Brain microvascular endothelial cell (primary cell): ENCODE measurements at regions not wholly inside any gene's neighbourhood (a gene's known extent, or its start where the extent isn't known, plus 50 kb on each side); places are given as distances from the start of the nearest gene placed in this dataset.

Source experiments
- DNase-seq: peaks from one replicate; pipeline ENCODE4 v3.0.0-alpha.2; 2020
- H3K27ac ChIP-seq: fragments of 250-450 bp; sonication (Bioruptor Pico); 2 replicates; pipeline ENCODE4 v1.5.1; 2020; ENCODE audit warnings: mild to moderate bottlenecking, moderate library complexity
- H3K27me3 ChIP-seq: fragments of 250-450 bp; sonication (Bioruptor Pico); replicated peaks from 2 replicates; pipeline ENCODE4 v1.5.1; 2020; ENCODE audit warnings: mild to moderate bottlenecking
- H3K36me3 ChIP-seq: fragments of 250-450 bp; sonication (Bioruptor Pico); replicated peaks from 2 replicates; pipeline ENCODE4 v1.5.1; 2020; ENCODE audit warnings: mild to moderate bottlenecking
- H3K4me3 ChIP-seq: 2 replicates; pipeline ENCODE4 v1.5.1; 2011; ENCODE audit warnings: low read depth, mild to moderate bottlenecking, control low read depth, low read length, moderate library complexity
- in situ Hi-C: cut with HindIII; loops from 2 replicates; pipeline ENCODE4 v1.10.0; 2017; ENCODE audit warnings: low sequenced_read_pairs, low pct_ligation_motif_present
- TF ChIP-seq, protein P1 (sequence below): IDR thresholded peaks from 2 replicates; pipeline ENCODE4 v1.5.1; 2011; ENCODE audit warnings: low read depth, mild to moderate bottlenecking, moderate library complexity, low read length, control low read depth, inconsistent platforms; ENCODE audit errors: missing control alignments

DNA sequence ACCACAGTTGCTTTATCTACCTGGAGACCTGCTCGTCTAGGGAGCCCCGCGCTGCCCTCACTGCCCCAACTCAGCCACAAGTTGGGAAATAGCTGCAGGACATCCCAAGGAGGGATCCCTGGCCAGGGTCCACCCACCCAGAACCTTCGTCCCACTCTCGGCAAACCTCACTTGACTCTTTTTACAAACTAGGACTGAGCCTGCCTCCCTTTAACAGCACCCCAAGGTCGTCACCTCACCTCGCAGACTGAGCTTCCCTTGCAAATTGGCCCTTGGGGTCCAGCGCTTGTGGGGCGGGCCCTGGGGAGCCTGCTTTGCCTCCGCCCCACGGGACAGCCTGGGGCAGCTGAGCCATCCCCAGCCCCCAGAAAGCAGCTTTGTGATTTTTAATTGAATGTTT is 1505.8 kb downstream of the TBC1D22A start:
- H3K27ac ChIP-seq = no peak overlapping the region
- TF ChIP-seq, protein P1, sequence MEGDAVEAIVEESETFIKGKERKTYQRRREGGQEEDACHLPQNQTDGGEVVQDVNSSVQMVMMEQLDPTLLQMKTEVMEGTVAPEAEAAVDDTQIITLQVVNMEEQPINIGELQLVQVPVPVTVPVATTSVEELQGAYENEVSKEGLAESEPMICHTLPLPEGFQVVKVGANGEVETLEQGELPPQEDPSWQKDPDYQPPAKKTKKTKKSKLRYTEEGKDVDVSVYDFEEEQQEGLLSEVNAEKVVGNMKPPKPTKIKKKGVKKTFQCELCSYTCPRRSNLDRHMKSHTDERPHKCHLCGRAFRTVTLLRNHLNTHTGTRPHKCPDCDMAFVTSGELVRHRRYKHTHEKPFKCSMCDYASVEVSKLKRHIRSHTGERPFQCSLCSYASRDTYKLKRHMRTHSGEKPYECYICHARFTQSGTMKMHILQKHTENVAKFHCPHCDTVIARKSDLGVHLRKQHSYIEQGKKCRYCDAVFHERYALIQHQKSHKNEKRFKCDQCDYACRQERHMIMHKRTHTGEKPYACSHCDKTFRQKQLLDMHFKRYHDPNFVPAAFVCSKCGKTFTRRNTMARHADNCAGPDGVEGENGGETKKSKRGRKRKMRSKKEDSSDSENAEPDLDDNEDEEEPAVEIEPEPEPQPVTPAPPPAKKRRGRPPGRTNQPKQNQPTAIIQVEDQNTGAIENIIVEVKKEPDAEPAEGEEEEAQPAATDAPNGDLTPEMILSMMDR = no peak
- no peaks in the 10 kb centered on the region for H3K36me3 ChIP-seq
- no peak overlapping the region for H3K4me3 ChIP-seq
- no peak for DNase-seq
- H3K27me3 ChIP-seq = no peaks in the 10 kb centered on the region
- in situ Hi-C loops = no loop called here

DNA sequence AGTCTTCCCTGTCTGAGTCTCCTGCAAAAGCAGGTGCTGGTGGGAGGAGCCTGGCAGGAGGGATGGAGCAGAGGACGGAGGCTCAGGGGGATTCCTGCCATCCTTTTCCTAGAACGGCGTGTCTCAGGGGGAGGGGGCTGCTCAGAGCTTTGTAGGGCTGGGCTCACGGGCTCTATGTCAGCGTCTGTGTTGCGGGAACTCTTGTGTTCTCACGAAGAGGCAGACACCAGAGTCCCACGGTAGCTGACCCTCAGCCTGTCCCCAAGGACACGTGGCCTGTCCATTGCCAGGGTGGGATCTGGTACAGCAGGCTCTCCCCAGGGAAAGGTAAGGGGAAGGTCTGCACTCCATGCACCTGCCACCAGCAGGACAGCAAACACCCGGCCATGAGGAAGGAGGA is 1505.2 kb downstream of the TBC1D22A start:
- DNase-seq = no peak
- TF ChIP-seq, protein P1 = no peak
- in situ Hi-C loops = no loop called here
- Histone ChIP-seq H3K27ac (no peak overlapping the region), H3K36me3 (no peaks in the 10 kb centered on the region), H3K27me3 (no peaks in the 10 kb centered on the region), H3K4me3 (no peak overlapping the region)

DNA sequence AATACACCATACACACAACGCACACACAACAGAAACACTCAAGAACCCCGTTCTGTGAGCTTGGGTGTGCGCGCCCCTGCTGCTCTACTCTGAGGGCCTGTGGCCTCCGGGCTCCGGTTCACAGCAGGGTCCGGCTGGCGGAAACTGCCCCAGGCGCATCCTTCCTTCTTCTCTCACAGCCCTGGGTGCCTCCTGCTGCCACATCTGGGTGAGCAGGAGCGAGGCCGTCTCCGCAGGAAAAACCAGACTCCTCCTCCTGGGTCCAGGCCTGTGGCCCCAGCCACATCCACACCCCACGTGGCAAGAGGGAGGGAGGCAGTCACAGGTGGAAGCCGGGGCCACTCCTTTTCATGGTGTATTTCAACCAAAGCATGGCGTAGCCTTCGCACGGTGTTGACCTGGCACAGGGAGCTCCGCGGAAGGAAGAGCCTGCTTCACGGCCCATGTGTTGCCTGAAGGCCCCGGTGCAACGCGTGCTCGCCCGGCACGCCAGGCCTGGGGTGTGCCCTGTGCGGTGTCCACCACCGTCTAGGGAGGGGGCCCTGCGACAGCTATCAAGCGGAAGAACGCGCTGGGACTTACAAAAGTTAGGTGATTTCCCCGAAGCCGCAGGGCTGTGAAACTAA is 1502.7 kb downstream of the TBC1D22A start:
- no peaks in the 10 kb centered on the region for H3K36me3 ChIP-seq
- H3K27ac ChIP-seq = no peak overlapping the region
- no peaks in the 10 kb centered on the region for H3K27me3 ChIP-seq
- DNase-seq = no peak
- H3K4me3 ChIP-seq = no peak overlapping the region
- TF ChIP-seq, protein P1 = no peak
- in situ Hi-C loops = no loop called here

DNA sequence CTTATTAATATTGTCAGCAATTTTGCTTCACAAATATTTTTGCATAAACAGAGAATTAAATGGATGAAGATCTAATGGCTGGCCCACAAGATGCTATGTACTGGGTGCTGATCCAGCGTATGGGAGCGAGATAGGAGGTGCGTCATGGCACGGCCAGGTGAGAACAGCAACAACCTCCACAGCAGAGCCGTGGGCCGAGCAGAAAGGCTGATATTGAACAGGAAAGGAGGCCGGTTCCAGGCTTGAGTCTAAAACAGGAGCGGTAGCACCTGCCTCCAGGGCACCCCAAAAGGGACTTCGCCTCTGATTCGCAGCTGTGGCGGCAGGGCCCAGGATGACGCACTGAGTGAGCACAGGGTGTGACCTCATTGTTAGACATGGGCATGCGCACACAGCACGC is 1502.1 kb downstream of the TBC1D22A start:
- Histone ChIP-seq H3K36me3 (no peaks in the 10 kb centered on the region), H3K27me3 (no peaks in the 10 kb centered on the region), H3K27ac (no peak overlapping the region), H3K4me3 (no peak overlapping the region)
- in situ Hi-C loops = no loop called here
- DNase-seq = no peak
- TF ChIP-seq, protein P1 = no peak

DNA sequence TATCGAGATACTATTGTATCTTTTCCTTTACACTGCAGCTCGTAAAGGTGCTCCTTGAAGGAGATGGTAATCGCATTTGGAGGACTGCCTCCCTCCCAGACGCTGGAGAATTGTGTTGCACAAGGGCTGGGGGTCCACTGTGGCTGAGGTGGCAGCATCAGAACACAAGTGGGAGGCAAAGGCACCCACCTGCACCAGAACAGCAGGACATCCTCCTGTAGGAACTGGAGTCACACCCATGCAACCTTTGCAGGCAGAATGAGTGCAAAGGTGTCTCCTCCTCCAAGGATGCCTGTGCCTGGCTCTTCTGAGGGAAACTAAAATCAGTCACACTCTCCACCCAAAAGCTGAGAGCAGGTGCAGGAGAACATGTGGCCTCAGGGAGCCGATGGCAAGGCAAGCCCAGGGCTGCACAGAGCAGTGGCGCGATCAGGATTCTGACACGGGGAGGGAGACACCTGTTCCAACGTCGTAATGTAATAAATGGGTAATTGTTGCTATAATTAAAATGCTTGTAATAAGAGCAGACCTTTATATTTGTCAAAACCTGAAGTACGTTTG is 1501.4 kb downstream of the TBC1D22A start:
- in situ Hi-C loops = no loop called here
- Histone ChIP-seq H3K27ac (no peak overlapping the region), H3K36me3 (no peaks in the 10 kb centered on the region), H3K4me3 (no peak overlapping the region), H3K27me3 (no peaks in the 10 kb centered on the region)
- TF ChIP-seq, protein P1 = no peak
- no peak for DNase-seq

DNA sequence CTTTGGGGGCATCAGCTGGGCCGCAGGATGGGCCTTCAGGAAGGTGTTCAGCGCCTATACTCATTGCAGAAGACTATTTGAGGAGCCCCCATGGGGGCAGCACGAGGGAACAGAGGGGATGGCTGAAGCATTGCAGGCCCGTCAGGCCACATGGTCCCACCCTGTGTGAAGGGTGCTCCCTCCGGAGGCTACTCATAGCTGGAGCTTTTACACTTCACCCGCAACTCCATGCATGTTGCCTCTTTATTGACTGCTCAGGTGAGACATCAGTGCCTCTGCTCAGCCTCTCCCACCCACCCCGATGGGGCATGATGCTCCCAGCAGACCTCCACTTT is 1500.9 kb downstream of the TBC1D22A start:
- Histone ChIP-seq H3K4me3 (no peak overlapping the region), H3K27ac (no peak overlapping the region), H3K27me3 (no peaks in the 10 kb centered on the region), H3K36me3 (no peaks in the 10 kb centered on the region)
- in situ Hi-C loops = no loop called here
- TF ChIP-seq, protein P1 = no peak
- DNase-seq = no peak
